ENCODE measurements at regions not wholly inside any gene's neighbourhood (a gene's known extent, or its start where the extent isn't known, plus 50 kb on each side); places are given as distances from the start of the nearest gene placed in this dataset.

GRCh38 chr1:114314098-114314497 is 160.4 kb upstream of the SYT6 start:
- DNase-seq, result peak; percentile 70

- DNase-seq, result peak; percentile 99
These were observed 157.1 kb upstream of the SYT6 start for GRCh38 chr1:114310695-114311271.

GRCh38 chr1:114302821-114303220 is 149.2 kb upstream of the SYT6 start:
- DNase-seq, result no peak

GRCh38 chr1:114299331-114299975 is 145.8 kb upstream of the SYT6 start:
- no peak for DNase-seq

GRCh38 chr1:114298008-114298407 is 144.3 kb upstream of the SYT6 start:
- DNase-seq, result no peak

GRCh38 chr1:114296413-114296812 is 142.7 kb upstream of the SYT6 start:
- DNase-seq, result no peak

- DNase-seq, result no peak
These were observed 141.7 kb upstream of the SYT6 start for GRCh38 chr1:114295321-114295720.

- DNase-seq, result no peak
These were observed 139.2 kb upstream of the SYT6 start for GRCh38 chr1:114292835-114293234.

- no peak for DNase-seq
These were observed 138.5 kb upstream of the SYT6 start for GRCh38 chr1:114292194-114292593.

GRCh38 chr1:114290776-114291175 is 137.1 kb upstream of the SYT6 start:
- no peak for DNase-seq

GRCh38 chr1:114290341-114290740 is 136.7 kb upstream of the SYT6 start:
- DNase-seq, result no peak

GRCh38 chr1:114289824-114290223 is 136.2 kb upstream of the SYT6 start:
- no peak for DNase-seq

- peak; percentile 4 for DNase-seq
These were observed 135.6 kb upstream of the SYT6 start for GRCh38 chr1:114289306-114289705.

GRCh38 chr1:114286960-114287359 is 133.3 kb upstream of the SYT6 start:
- no peak for DNase-seq

GRCh38 chr1:114286179-114286578 is 132.5 kb upstream of the SYT6 start:
- DNase-seq, result peak; percentile 69

GRCh38 chr1:114282751-114283403 is 129.2 kb upstream of the SYT6 start:
- peak; percentile 92 for DNase-seq

- DNase-seq, result no peak
These were observed 125.2 kb upstream of the SYT6 start for GRCh38 chr1:114278911-114279310.

- DNase-seq, result no peak
These were observed 124.8 kb upstream of the SYT6 start for GRCh38 chr1:114278430-114278829.

GRCh38 chr1:114274621-114275317 is 121.1 kb upstream of the SYT6 start:
- no peak for DNase-seq

GRCh38 chr1:114272593-114272992 is 118.9 kb upstream of the SYT6 start:
- no peak for DNase-seq

GRCh38 chr1:114270718-114271117 is 117.0 kb upstream of the SYT6 start:
- DNase-seq, result no peak

GRCh38 chr1:114270282-114270681 is 116.6 kb upstream of the SYT6 start:
- DNase-seq, result no peak

GRCh38 chr1:114269539-114269938 is 115.9 kb upstream of the SYT6 start:
- no peak for DNase-seq

GRCh38 chr1:114263343-114263742 is 109.7 kb upstream of the SYT6 start:
- no peak for DNase-seq
